Stimulated activated CD4-positive, alpha-beta T cell treated with anti-CD3 and anti-CD28 coated beads, Interleukin-1b, Interleukin-23, amount 100 ng/mL, for 4 hours (primary cell): ENCODE measurements at regions not wholly inside any gene's neighbourhood (a gene's known extent, or its start where the extent isn't known, plus 50 kb on each side); places are given as distances from the start of the nearest gene placed in this dataset.

ENCODE experiments used
- DNase-seq, 2 donors: peaks; one replicate each; pipeline ENCODE4 v3.0.0-alpha.2; 2020; ENCODE audit warnings: low read depth in 2 of 2

DNA sequence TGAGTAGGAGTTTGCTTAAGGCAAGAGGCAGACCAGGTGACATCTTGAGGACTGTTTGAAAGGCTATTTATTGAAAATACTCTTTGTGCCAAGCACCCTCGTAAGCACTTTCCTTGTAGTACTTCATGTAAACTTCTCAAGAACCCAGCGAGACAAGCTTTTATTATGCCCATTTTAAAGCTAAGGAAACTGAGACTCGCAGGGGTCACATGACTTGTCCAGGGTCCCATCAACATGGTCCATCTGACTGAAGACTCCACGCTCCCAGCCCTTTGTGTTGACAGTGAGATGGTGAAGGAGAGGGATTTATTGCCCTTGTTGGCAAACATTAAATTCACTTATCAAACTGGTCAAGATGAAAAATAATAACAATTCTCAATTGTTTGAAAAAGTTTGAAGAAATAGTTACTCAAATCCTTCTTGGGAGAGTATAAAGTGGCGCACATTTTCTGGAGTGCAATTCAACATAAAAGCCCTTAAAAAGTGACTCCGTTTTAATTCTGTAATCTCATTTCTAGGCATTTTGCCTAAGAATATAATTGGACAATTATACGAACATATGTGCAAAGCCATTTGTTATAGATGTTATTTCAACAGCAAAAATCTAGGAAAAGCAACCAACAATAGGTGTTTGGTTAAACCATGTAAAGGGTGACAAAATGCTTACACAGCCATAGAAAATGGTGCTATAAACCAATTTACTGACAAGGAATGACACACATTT is 270.5 kb upstream of the NCKAP5 start:
- no peak for DNase-seq

DNA sequence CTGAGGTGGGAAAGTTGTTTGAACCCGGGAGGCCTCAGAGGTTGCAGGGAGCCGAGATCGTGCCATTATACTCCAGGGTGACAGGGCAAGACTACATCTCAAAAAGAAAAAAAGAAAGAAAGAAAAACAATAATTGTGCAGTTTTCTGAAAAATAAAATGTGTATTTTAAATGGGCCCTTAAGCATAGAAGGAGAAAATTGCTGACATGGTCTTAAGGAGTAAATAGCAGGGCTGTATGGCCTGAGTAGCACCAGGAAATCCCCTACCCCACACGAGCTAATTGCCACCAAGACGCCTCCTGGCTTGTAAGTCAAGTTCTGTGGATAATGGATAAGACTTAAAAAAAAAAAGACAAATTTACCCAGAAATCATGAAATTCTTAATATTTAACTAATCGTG is 271.4 kb upstream of the NCKAP5 start:
- no peak for DNase-seq

DNA sequence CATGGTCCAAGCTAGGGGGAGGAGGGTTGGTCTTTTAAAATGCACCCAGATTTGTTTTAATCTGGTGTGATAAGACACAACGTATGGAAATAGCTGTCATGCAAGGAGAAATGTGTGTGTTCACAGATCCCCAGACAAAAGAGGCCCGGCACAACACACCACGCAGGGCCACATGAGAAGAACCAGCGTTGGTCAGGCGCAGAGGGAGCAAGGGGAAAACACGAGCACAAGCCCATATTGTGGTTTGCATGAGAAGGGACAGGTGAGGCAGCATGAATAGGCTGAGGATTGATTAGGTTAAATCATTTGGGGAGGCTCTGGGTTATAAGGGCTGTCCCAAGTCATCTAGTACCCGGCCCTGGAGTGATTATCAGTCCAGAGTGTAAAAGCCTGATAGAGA is 272.5 kb upstream of the NCKAP5 start:
- no peak for DNase-seq

DNA sequence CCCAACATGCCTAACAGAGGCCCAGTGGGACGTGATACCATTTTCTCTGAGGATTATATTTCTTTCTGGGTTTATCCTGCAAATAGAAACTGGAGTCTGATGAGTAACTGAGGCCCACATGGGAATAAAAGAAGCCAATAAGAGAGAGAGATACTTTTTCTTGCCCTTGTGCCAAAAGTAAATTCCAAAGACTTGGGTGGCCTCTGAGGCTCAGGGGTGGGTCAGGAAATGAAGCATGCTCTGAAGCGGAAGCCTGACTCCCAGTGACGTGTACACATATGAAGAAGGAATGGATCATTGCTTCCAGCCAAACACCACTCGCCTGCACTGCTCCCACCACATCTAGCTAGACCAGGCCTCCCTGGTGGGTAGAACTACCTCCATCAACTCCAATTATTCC is 273.6 kb upstream of the NCKAP5 start:
- no peak for DNase-seq

DNA sequence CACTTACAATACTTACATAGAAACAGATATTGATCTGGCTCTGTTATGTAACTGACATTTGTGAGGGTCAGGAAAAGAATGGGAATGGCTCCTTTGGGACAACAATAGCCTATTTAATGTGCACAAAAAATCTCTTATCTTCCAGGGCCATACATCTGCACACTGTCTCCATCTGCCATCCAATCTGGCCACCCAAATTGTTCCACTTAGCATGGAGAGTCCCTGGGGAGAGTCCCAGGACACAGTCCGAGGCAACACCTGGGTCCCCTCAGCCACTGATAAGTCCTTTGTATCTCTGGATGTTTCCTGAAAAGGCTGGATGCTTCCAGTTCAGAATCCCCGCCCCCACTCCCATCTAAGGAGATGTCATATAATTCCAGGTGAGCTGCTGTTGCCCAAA is 274.2 kb upstream of the NCKAP5 start:
- no peak for DNase-seq

DNA sequence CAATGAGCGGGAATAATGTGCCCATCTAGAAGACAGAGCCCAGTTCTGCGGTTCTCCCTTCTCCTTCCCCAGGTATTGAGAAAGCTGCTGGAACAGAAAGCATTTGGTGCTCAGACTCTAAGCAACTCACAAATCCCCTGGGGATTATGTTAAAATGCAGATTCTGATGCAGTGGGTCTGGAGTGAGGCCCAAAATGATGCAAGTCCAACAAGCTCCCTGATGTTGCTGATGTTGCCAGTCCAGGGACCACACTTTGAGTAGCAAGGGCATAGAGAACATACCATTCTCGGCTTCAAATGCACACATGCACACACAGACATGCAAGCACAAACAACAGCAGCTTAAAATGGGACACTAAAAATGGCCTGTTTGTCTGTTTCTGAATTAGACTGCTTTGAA is 274.8 kb upstream of the NCKAP5 start:
- no peak for DNase-seq

DNA sequence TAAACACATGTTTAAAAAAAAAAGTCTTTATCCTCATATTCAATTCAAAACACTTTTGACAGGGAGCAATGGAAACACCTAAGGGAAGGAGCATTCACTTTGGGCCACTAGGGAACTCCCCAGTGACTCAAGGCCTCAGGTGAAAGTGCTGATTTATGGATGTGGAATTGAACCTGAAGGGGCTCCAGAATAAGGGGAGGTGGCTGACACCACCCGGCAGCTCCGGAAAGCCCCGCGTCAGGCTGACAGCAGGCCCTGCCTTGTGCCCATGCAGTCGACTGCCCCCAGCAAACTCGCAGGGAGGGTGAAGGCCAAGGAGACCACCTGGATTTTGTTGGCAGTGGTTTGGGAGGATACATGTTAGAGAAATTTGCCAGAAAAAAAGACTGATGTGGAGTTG is 275.3 kb upstream of the NCKAP5 start:
- no peak for DNase-seq

DNA sequence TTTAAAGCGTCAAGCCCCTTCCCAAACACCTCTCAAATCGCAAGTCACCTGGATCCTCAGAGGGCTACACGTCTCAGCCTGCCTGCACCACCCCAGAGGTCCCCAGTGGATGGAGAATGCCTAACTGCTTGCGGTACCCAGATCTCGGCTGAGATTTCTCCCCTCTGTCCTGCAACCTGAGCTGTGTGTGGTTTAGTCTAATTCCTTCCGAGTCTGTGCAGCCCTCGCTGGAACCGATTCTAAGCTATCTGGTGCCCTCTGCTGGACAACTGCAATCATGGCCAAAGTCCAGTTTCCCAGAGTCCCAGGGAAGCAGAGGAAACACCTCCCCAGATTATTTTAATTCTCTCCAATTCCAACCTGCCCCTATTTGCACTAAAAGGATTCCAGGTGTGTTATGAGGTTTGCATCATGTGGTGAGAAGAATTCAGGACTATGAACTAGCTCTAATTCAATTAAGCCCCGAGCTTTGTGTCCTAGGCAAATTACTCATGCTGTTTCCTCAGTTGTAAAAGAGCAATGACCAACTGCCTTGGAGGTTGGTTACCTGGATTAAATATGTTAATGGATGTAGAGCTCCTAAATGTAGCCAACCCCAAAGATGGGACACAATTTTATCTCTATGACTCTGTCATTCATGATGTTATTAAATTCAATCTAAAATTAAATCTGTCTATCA is 276.1 kb upstream of the NCKAP5 start:
- peak; percentile 19 to 43 for DNase-seq

DNA sequence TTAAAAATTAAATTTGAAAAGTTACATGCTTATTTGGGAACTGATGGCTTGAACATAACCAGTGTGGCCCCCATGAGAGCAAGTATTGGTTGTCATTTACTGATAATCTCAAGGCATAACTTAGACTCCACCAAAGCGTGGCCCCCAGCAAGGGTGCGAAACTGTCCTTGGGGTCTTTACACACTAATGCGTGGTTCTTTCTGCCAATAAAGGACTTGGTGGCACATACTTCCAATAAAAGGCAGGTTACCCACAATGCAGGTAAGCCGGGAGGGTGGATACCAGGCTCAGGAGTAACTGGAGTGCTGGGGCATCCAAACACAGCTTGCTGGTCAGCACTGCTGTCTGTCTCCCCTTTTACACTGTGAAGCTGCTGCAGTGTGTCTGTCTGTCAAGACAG is 278.2 kb upstream of the NCKAP5 start:
- DNase-seq: no peak

DNA sequence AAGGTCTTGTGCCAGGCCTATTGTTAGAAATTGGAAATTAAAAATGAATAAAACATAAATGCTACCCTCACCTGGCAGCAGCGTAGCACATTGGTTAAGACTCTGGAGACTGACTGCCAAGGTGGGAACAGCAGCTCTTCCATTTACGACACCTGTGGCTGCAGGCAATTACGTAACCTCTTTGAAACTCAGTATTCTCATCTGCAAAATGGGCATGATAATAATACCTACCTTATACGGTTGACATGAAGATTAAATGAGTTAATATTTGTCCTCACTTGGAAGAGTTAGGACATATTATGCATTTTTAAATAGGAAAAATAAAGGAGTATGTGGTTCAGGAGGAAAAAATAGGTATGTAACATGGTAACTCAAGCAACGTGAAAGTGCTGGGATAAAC is 279.3 kb upstream of the NCKAP5 start:
- DNase-seq: no peak

DNA sequence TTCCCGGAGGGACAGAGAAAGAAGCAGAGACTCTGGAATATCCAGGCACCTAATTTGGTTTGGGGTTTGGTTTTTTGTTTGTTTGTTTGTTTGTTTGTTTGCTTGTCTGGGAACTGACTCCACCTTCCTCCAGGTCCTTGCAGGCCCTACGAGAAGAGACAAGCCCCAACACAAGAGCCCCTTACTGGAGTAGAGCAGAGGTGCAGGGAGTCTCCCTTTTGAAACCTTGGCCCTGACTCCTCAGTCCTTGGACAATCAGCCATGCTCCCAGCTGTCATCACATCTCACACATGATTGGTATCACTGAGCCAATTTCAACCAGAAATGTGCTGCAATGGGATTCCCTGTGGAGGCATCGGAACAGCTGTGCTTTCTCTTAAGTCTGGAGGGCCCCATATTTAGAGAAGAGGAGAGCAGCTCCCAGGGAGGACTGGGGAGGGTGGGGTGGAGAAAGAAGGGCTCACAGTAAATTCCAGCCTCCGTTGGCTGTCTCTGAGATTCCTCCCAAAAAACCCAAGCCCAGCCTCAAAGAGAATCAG is 279.9 kb upstream of the NCKAP5 start:
- DNase-seq: no peak

DNA sequence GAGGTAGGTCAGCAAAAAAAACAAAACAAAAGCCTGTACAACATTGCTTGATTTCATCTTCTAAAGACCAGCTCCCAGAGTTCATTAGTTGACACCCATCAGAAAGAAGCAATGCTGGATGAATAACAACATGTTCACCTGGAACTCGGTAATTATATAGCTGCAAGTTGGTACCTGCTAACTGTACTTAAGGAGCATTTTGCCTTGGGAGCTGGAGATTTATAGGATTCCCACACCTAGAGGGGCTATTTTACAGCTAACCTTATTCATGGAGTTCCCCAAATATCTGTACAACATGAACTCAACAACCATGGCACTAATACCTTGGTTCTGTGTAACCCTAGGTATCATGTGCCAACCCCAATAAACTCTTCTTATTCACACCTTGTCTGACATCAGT is 281.1 kb upstream of the NCKAP5 start:
- DNase-seq: no peak

DNA sequence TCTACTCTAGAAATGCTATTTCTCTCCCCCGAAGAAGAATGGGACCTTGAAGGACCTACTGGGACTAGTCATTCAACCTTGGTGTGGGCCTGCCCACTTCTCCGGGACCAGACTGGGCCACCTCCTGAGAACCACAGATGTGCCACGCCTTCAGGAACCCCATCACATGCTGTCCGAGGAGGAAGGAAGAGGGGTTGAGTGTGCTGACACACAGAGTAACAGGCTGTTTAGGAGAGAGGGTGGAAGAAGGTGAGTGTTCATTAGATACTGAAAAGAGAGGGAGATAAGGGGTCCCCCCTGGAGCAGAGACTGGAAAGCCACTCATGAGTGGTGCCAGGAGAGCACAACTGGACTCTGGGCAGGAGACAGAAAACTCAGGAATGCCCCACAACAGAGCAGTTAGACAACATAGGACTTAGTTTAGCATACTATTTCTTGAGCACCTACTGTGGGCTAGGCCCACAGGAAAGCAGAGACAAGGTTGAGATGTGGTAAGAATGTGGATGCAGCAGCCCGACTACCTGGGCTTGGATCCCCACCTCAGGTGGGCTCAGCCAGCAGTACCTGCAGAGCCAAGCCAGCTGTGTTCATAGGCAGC is 286.4 kb upstream of the NCKAP5 start:
- no peak for DNase-seq

DNA sequence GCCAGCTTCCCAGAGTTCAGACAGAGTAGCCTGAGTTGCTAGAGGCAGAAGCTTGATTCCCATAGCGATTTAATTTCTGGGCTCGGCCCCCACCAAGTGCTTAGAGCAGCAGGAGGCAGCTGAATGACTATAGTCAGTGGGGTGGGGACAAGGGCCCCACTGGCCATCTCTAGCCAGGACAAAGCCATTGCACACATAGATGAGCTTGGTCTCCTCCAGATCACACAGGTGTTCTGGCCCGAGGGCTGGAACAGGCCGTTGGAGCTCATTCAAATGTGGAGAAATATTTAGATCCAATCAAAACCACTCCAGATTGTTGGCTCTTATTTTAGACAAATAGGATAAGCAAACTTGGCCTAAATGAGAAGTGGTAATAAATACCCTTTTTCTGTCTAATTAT is 287.3 kb upstream of the NCKAP5 start:
- no peak for DNase-seq

DNA sequence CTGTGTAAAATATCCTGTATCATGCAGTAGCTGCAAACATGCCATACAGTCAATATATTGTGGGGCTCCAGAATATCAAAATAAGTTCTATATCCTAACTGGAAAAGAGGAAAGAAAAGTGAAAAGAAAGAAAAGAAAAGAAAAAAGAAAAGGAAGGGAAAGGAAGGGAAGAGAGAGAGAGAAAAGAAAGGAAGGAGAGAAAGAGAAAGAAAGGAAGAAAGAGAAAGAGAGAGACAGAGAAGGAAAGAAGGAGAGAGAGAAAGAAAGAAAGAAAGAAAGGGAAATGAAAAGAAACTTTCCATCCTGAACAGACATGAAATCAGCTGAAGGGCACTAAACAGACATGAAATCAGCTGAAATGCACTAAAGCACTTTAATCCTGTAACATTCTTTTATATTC is 288.4 kb upstream of the NCKAP5 start:
- no peak for DNase-seq

DNA sequence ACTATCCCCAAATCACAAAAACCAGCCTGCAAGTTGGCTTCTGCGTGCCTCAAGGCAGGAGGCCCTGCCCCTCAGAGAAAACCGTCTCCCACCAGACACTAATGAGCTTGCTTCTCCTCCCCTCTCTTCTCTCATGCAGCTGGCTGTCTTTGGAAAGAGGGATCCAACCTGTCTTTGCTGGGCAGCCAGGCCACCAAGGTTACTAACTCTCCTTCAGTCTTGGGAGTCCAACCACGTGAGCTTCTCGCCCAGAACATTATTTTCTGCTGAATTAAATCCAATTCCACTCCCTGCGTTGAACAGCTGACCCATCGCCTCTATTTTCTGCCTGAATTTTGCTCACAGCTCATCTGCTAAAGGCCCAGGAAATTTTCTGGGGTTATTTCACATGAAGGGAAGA is 291.3 kb upstream of the NCKAP5 start:
- DNase-seq: no peak

DNA sequence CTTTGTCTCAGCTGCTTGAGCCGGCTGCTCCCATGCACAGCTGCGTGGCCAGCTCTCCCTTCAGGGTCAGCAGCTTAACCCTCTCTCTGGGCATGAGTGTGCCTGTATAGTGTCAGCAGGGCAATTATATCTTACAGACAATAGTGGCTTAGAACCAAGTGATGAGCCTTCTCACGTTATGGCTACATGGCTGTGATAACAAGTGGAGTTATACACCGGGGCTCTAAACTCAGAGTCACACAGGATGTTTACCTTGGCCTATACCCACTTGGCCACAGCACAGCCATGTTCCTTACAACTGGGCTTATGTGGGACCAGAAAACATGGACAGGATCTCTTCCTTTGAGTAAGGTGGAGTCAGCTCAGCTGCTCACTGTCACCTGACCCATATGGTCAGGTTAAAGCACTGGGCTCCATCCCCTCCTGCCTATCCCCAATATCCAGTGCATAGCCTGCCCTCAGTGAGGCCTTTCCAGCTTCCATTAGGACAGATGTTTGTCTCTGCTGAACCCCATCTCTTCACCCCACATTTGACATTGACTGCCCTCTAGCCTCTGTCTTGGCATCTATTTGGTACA is 294.2 kb upstream of the NCKAP5 start:
- no peak for DNase-seq

DNA sequence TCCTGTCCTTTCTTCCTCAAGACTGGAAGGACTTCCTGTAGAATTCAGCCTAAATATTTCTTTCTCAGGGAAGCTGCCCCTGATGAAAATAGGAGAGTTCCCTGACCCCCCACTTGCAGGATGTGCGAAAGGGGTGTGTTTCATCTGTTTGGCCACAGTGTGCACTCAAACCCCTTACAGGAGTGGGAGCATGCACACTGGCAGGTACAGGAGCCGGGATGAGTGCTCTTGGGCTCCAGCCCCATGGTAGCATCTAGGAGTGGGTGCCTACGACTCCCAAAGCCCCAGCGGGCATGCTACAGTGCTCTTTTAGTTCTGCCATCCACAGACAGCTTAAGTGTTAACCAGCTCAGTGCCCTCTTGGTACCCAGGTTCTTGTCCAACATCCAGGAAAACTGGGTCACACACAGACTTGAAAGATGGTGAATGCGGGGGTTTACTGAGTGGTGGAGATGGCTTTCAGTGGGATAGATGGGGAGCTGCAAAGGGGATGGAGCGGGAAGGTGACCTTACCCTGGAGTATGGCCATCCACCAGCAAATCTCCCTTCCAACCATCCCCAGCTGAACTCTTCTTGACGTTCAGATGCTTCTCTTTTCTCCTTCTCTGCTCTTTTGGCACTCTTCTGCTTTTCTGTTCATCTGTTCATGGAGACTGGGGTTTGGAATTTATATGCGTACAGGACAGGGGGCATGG is 295.0 kb upstream of the NCKAP5 start:
- DNase-seq: no peak

DNA sequence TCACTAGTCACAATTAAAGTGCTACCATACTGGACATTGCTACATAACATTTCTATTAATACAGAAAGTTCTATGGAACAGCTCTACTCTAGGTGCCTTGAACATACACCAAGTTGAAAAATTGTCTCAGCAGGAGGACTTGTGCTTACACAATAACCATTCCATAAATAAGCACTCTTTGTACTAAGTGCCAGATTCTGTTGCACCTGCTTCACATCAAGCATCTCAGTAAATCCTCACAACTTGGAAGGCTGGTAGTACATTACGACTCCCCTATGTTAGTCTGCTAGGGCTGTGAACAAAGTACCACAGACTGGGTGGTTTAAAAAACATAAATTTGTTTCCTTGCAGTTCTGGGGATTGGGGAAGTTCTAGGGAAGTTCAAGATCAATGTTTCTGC is 296.9 kb upstream of the NCKAP5 start:
- no peak for DNase-seq

DNA sequence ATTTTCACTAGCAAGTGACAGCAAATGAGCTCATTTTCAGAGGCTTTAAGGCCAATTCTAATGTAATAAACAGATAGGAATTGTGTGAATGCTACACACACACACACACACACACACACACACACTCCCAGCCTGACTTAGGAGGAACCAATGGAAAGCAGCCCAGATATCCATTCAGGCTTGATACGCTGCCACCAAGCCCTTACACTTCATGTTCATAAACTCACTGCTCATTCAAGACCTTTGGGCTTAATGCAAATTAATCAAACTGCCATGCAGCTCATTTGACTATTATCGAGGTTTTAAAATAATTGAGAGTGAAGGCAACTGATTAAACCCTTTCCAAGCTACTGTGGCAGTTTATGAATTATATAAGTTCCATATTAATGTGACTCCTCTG is 298.9 kb upstream of the NCKAP5 start:
- no peak for DNase-seq

DNA sequence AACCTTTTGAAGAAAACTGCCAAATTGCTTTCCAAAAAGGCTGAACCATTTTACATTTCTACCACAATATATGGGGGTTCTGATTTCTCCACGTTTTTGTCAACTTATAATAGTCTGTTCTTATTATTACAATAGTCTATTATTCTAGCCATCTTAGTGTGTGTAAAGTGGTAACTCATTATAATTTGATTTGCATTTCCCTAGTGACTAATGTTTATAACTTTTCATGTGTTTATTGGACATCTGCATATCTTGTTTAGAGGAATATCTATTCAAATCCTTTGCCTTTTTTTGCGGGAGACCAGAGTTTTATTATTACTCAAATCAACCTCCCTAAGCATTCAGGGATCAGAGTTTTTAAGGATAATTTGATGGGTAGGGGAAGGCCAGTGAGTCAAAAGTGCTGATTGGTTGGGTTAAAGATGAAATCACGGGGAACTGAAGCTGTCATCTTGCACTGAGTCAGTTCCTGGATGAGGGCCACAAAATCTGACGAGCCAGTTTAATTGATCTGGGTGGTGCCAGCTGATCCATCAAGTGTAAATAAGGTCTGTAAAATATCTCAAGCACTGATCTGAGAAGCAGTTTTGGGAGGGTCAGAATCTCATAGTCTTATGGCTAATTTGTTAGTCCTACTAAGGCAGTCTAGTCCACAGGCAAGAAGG is 303.4 kb upstream of the NCKAP5 start:
- DNase-seq: no peak

DNA sequence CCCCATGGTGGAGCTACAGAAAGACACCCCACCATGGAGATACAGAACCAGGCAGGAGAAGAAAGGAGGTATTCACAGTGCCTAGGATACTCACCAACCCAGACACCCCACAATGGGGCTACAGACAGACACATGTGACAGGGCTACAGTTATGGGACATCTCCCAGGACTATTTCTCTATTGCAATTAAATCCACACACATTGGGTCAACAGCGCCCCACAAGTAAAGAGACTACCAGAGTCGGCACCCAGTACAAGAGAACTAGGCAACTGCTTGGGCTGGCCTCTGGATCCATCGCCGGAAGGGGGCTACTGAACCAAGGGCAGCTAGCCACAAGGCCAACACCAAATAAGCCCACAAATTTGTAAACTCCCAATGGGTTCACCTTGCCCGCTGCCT is 310.1 kb upstream of the NCKAP5 start:
- DNase-seq: no peak
